Loucy (cell line): ENCODE measurements at regions not wholly inside any gene's neighbourhood (a gene's known extent, or its start where the extent isn't known, plus 50 kb on each side); places are given as distances from the start of the nearest gene placed in this dataset.

ENCODE experiments used
- CTCF ChIP-seq: fragments of 200-600 bp; sonication (generic); conservative IDR thresholded peaks from 2 replicates; pipeline ENCODE4 v1.5.1; 2014; ENCODE audit warnings: mild to moderate bottlenecking, antibody characterized with exemption, low read length
- EZH2phosphoT487 ChIP-seq: fragments of 200-600 bp; IDR thresholded peaks from 2 replicates; pipeline ENCODE4 v1.6.1; 2018; ENCODE audit warnings: antibody characterized with exemption, mild to moderate bottlenecking, moderate library complexity, borderline replicate concordance

DNA sequence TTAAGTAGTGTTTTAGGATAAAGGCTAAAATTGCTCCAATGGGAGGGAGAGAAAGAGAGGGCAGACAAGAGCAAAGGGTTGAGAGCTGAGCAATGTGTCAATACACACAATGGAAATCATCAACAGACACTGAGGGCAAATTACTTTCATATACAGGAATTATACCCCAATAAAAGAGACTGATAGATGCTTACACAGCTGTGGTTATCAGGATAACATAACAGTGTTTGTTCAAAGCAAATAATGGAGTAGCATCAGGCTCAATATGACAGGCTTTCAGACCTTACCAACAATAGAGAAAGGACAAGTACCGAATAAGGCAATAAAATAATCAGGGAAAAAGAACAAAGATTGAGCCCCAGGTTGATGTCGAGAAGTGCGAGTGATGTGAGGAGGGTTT is 53.4 kb upstream of the DIO2 start:
- TF ChIP-seq CTCF: no peak
- no peak for TF ChIP-seq EZH2phosphoT487
